Tibial nerve (tissue), 4 donors: ENCODE measurements at regions not wholly inside any gene's neighbourhood (a gene's known extent, or its start where the extent isn't known, plus 50 kb on each side); places are given as distances from the start of the nearest gene placed in this dataset.

Source experiments
- DNase-seq, 2 donors: peaks; one replicate each; pipeline ENCODE4 v3.0.0-alpha.2; 2019; ENCODE audit warnings: low spot score in 2 of 2
- H3K27ac ChIP-seq, 4 donors: fragments of 200-600 bp; sonication (generic) in 3 of 4; one replicate each; pipeline ENCODE4 v1.5.1; 2017 to 2019; ENCODE audit warnings: mild to moderate bottlenecking in 1 of 4
- H3K27me3 ChIP-seq, 2 donors: fragments of 200-600 bp; sonication (generic) in 1 of 2; one replicate each; pipeline versions ENCODE4 v1.5.1 to v1.6.0; 2017 to 2019
- H3K36me3 ChIP-seq, 3 donors: fragments of 200-600 bp; sonication (generic); one replicate each; pipeline ENCODE4 v1.5.1; 2018 to 2019
- H3K4me1 ChIP-seq, 4 donors: fragments of 200-600 bp; sonication (generic) in 3 of 4; one replicate each; pipeline ENCODE4 v1.5.1; 2017 to 2019
- H3K4me3 ChIP-seq, 4 donors: fragments of 200-600 bp; sonication (generic) in 3 of 4; one replicate each; pipeline ENCODE4 v1.5.1; 2017 to 2019; ENCODE audit warnings: mild to moderate bottlenecking in 1 of 4, moderate library complexity in 1 of 4
- H3K9me3 ChIP-seq, 4 donors: fragments of 200-600 bp; sonication (generic) in 3 of 4; one replicate each; pipeline ENCODE4 v1.5.1; 2017 to 2019
- CTCF ChIP-seq, 5 experiments: fragments of 200-600 bp in 3 of 5; fragments of 450-650 bp in 2 of 5; sonication (generic) in 3 of 5; IDR thresholded peaks; one replicate each; pipeline ENCODE4 v1.5.1; 2016 to 2019; ENCODE audit warnings: antibody characterized with exemption in 5 of 5, mild to moderate bottlenecking in 3 of 5, moderate library complexity in 2 of 5
- EP300 ChIP-seq, 2 donors: sonication (generic); formaldehyde crosslinking; IDR thresholded peaks; one replicate each; pipeline ENCODE4 v1.6.1; 2017; ENCODE audit warnings: antibody characterized with exemption in 2 of 2, mild to moderate bottlenecking in 1 of 2
- POLR2A ChIP-seq, 2 donors: fragments of 450-650 bp; IDR thresholded peaks; one replicate each; pipeline ENCODE4 v1.6.1; 2017; ENCODE audit warnings: antibody characterized with exemption in 2 of 2, mild to moderate bottlenecking in 2 of 2, moderate library complexity in 2 of 2
- WGBS, 2 donors: methylation state at CpG; one replicate each; pipeline ENCODE4 v1.1.5; 2018; 5-methylcytosine and 5-hydroxymethylcytosine counted together

- WGBS, 2 donors, result 91 to 96% methylated on average over 3 of the region's 3 CpGs
- TF ChIP-seq POLR2A (IDR thresholded peaks at IDR 0.05), result no peak
- no peak for TF ChIP-seq EP300 (IDR thresholded peaks at IDR 0.05)
- TF ChIP-seq CTCF (IDR thresholded peaks at IDR 0.05), result no peak
- no peak for DNase-seq
- Histone ChIP-seq H3K27me3 (no peaks in the 10 kb centered on the region), H3K9me3 (no peaks in the 10 kb centered on the region), H3K27ac (no peak overlapping the region), H3K4me1 (no peaks in the 10 kb centered on the region), H3K36me3 (no peaks in the 10 kb centered on the region), H3K4me3 (no peak overlapping the region)
Observed at GRCh38 chr12:106000382-106001104, 138.2 kb downstream of the NUAK1 start.

DNA sequence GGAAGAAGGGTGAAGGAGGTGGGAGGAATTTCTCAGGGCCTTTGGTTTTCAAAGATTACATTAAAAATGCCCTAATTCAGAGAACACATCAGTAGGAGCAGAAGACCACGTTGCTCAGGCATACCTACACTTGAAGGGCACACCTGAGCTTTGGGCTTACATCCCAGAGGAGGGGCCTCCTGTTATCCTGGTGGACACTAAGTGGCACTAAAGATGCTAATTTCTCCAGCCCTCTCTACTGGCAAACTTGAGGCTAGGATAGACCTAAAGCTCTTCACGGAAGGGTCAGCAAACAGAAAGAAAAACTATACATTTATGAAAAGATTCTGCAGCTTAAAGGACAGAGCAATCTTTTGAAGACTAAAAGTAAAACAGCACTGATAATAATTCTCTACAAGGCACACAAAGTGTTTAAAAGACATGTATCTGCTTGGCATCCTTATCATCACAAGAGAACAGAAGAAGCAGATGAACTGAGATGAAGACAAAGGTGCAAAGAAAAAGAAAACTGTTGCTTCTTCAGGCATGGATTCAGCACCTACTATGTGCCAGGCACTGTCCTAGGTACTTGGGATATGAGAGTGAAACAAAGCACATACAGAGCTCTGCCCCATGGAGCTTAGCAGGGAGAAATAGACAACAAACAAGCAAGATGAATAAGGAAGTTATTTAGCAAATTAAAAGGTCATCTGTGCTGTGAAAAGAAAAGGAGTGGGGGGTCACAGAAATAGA, 137.5 kb downstream of the NUAK1 start:
- no peaks in the 10 kb centered on the region for H3K4me1 ChIP-seq

GRCh38 chr12:106001837-106002218, 136.9 kb downstream of the NUAK1 start:
- no peaks in the 10 kb centered on the region for H3K27me3 ChIP-seq
- 76 to 81% methylated on average over 3 of the region's 3 CpGs for WGBS, 2 donors
- H3K9me3 ChIP-seq, result no peaks in the 10 kb centered on the region
- TF ChIP-seq POLR2A (IDR thresholded peaks at IDR 0.05) (no peak), EP300 (IDR thresholded peaks at IDR 0.05) (no peak), CTCF (IDR thresholded peaks at IDR 0.05) (no peak)
- no peak for DNase-seq
- H3K36me3 ChIP-seq, result no peaks in the 10 kb centered on the region
- no peak overlapping the region for H3K27ac ChIP-seq
- H3K4me1 ChIP-seq, result no peaks in the 10 kb centered on the region
- H3K4me3 ChIP-seq, result no peak overlapping the region

More for the DNA sequence above, 137.5 kb downstream of the NUAK1 start:
- Histone ChIP-seq H3K4me3 (no peak overlapping the region), H3K27ac (no peak overlapping the region), H3K27me3 (no peaks in the 10 kb centered on the region), H3K9me3 (no peaks in the 10 kb centered on the region), H3K36me3 (no peaks in the 10 kb centered on the region)
- 65 to 68% methylated on average over 2 of the region's 2 CpGs for WGBS, 2 donors
- DNase-seq, result no peak
- TF ChIP-seq POLR2A (IDR thresholded peaks at IDR 0.05) (no peak), EP300 (IDR thresholded peaks at IDR 0.05) (no peak), CTCF (IDR thresholded peaks at IDR 0.05) (no peak)

DNA sequence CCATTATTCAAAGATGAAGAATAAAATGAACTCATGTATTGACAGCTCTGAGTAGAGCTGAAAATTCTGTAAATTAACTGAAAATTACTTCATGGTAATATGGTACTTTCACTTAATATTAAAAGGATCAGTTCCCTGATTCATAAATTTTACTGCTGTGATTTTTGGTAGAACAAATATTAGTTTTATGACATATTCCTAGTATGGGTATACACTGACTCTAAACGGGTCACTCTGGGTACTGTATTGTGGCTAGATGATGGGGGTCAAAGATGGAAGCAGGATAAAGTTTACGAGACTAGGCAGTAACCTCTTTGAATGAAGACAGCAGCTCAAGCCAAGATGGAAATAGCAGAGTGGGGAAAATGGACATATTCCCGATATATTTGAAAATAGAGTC, 135.5 kb downstream of the NUAK1 start:
- no peak for DNase-seq
- Histone ChIP-seq H3K4me3 (no peak overlapping the region), H3K27me3 (no peaks in the 10 kb centered on the region), H3K36me3 (no peaks in the 10 kb centered on the region), H3K9me3 (no peaks in the 10 kb centered on the region), H3K27ac (no peak overlapping the region), H3K4me1 (no peaks in the 10 kb centered on the region)
- TF ChIP-seq POLR2A (IDR thresholded peaks at IDR 0.05) (no peak), EP300 (IDR thresholded peaks at IDR 0.05) (no peak), CTCF (IDR thresholded peaks at IDR 0.05) (no peak)
- 82 to 87% methylated on average over 3 of the region's 3 CpGs for WGBS, 2 donors

DNA sequence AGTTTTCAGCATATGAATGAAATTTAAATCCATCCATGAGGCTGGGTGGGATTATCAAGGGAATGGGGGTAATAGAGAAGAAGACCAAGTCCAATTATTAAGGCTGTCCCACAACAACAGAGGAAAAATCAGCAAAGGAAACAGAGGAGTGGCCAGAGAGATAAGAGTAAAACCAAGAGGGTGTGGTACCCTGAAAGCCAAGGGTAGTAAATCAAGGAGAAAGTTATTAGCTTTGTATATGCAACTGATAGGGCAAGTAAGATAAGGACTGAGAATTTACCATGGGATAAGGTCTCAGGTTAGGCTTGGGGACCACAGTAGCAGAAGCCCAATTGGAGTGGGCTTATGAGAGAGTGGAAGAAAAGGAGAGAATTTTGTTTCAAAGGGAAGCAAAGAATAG, 134.5 kb downstream of the NUAK1 start:
- Histone ChIP-seq H3K9me3 (no peaks in the 10 kb centered on the region), H3K4me1 (no peaks in the 10 kb centered on the region), H3K36me3 (no peaks in the 10 kb centered on the region), H3K27ac (no peak overlapping the region), H3K4me3 (no peak overlapping the region), H3K27me3 (no peaks in the 10 kb centered on the region)
- DNase-seq, result no peak
- no peak for TF ChIP-seq CTCF (IDR thresholded peaks at IDR 0.05)
